GM21723 (cell line): ENCODE measurements at regions not wholly inside any gene's neighbourhood (a gene's known extent, or its start where the extent isn't known, plus 50 kb on each side); places are given as distances from the start of the nearest gene placed in this dataset.

Source experiments
- ATAC-seq: cut with Tn5 transposase; IDR thresholded peaks from one replicate; pipeline ENCODE4 v1.9.1; 2021; ENCODE audit warnings: mild to moderate bottlenecking, moderate library complexity; ENCODE audit not compliant: unreplicated experiment

- ATAC-seq = no peak
These were observed 545.4 kb upstream of the FZD8 start for GRCh38 chr10:36187380-36188079.

GRCh38 chr10:36185097-36185496 is 543.0 kb upstream of the FZD8 start:
- ATAC-seq = no peak

- no peak for ATAC-seq
These were observed 541.6 kb upstream of the FZD8 start for GRCh38 chr10:36183726-36184125.

GRCh38 chr10:36183056-36183455 is 541.0 kb upstream of the FZD8 start:
- no peak for ATAC-seq

GRCh38 chr10:36182606-36183005 is 540.5 kb upstream of the FZD8 start:
- no peak for ATAC-seq

GRCh38 chr10:36182179-36182566 is 540.1 kb upstream of the FZD8 start:
- no peak for ATAC-seq

- no peak for ATAC-seq
These were observed 539.5 kb upstream of the FZD8 start for GRCh38 chr10:36181426-36182178.

- no peak for ATAC-seq
These were observed 536.5 kb upstream of the FZD8 start for GRCh38 chr10:36178616-36179015.

- ATAC-seq = no peak
These were observed 535.0 kb upstream of the FZD8 start for GRCh38 chr10:36177071-36177470.

GRCh38 chr10:36175954-36176353 is 533.9 kb upstream of the FZD8 start:
- no peak for ATAC-seq

GRCh38 chr10:36173364-36173763 is 531.3 kb upstream of the FZD8 start:
- no peak for ATAC-seq

GRCh38 chr10:36171953-36172940 is 530.2 kb upstream of the FZD8 start:
- no peak for ATAC-seq

- ATAC-seq = no peak
These were observed 529.5 kb upstream of the FZD8 start for GRCh38 chr10:36171556-36171952.

GRCh38 chr10:36170943-36171501 is 528.9 kb upstream of the FZD8 start:
- ATAC-seq = no peak

- no peak for ATAC-seq
These were observed 528.1 kb upstream of the FZD8 start for GRCh38 chr10:36170142-36170719.

GRCh38 chr10:36168777-36169176 is 526.7 kb upstream of the FZD8 start:
- no peak for ATAC-seq

- no peak for ATAC-seq
These were observed 522.7 kb upstream of the FZD8 start for GRCh38 chr10:36164556-36165504.

GRCh38 chr10:36163827-36164226 is 521.7 kb upstream of the FZD8 start:
- no peak for ATAC-seq

GRCh38 chr10:36157486-36157885 is 515.4 kb upstream of the FZD8 start:
- ATAC-seq = no peak

- ATAC-seq = no peak
These were observed 506.1 kb upstream of the FZD8 start for GRCh38 chr10:36148207-36148606.
